ENCODE measurements at regions not wholly inside any gene's neighbourhood (a gene's known extent, or its start where the extent isn't known, plus 50 kb on each side); places are given as distances from the start of the nearest gene placed in this dataset.

GRCh38 chr10:78770167-78771090, 298.3 kb upstream of the ZMIZ1 start:
- DNase-seq: no peak

- DNase-seq: no peak
Observed at GRCh38 chr10:78771260-78771659, 297.5 kb upstream of the ZMIZ1 start.

GRCh38 chr10:78771808-78772455, 296.8 kb upstream of the ZMIZ1 start:
- DNase-seq: no peak

- no peak for DNase-seq
Observed at GRCh38 chr10:78772486-78772885, 296.3 kb upstream of the ZMIZ1 start.

- DNase-seq: no peak
Observed at GRCh38 chr10:78772986-78773530, 295.7 kb upstream of the ZMIZ1 start.

- no peak for DNase-seq
Observed at GRCh38 chr10:78774614-78774998, 294.2 kb upstream of the ZMIZ1 start.

- no peak for DNase-seq
Observed at GRCh38 chr10:78774999-78775711, 293.6 kb upstream of the ZMIZ1 start.

- DNase-seq: no peak
Observed at GRCh38 chr10:78775891-78776290, 292.9 kb upstream of the ZMIZ1 start.

GRCh38 chr10:78776756-78777155, 292.0 kb upstream of the ZMIZ1 start:
- no peak for DNase-seq

- no peak for DNase-seq
Observed at GRCh38 chr10:78777466-78777865, 291.3 kb upstream of the ZMIZ1 start.

- DNase-seq: no peak
Observed at GRCh38 chr10:78777867-78778266, 290.9 kb upstream of the ZMIZ1 start.

- no peak for DNase-seq
Observed at GRCh38 chr10:78778444-78779338, 290.1 kb upstream of the ZMIZ1 start.

GRCh38 chr10:78779339-78779955, 289.3 kb upstream of the ZMIZ1 start:
- DNase-seq: no peak

GRCh38 chr10:78780551-78780961, 288.2 kb upstream of the ZMIZ1 start:
- DNase-seq: no peak

- no peak for DNase-seq
Observed at GRCh38 chr10:78781251-78781913, 287.4 kb upstream of the ZMIZ1 start.

- DNase-seq: no peak
Observed at GRCh38 chr10:78781991-78782390, 286.8 kb upstream of the ZMIZ1 start.

GRCh38 chr10:78782441-78782840, 286.3 kb upstream of the ZMIZ1 start:
- DNase-seq: no peak

GRCh38 chr10:78783753-78784152, 285.0 kb upstream of the ZMIZ1 start:
- DNase-seq: no peak

- no peak for DNase-seq
Observed at GRCh38 chr10:78784546-78784945, 284.2 kb upstream of the ZMIZ1 start.

- DNase-seq: no peak
Observed at GRCh38 chr10:78785066-78785465, 283.7 kb upstream of the ZMIZ1 start.

GRCh38 chr10:78785991-78786390, 282.8 kb upstream of the ZMIZ1 start:
- DNase-seq: no peak
